GM12878 (cell line): ENCODE measurements at regions not wholly inside any gene's neighbourhood (a gene's known extent, or its start where the extent isn't known, plus 50 kb on each side); places are given as distances from the start of the nearest gene placed in this dataset.

Source experiments
- ATAC-seq: fragments of 200-7000 bp; cut with Tn5 transposase; 3 replicates; pipeline ENCODE4 v1.9.1; 2020; ENCODE audit warnings: mild to moderate bottlenecking, moderate library complexity
- BruUV-seq: library from RNA; stranded (reverse); fragments of 400-500 nt; replicated peaks from 2 replicates; lab custom pipeline; 2021; lab: Mats Ljungman, UMichigan
- CTCF ChIA-PET: fragments of 300-600 bp; sonication (Branson Sonifier 250); formaldehyde crosslinking; extraction: SDS; loops from one replicate; lab custom pipeline; 2021; ENCODE audit warnings: inconsistent platforms; lab: Yijun Ruan, JAX
- POLR2A ChIA-PET: fragments of 350-600 bp; formaldehyde crosslinking; extraction: SDS; loops from one replicate; lab custom pipeline; 2021; ENCODE audit warnings: inconsistent platforms; lab: Charles Lee
- RAD21 ChIA-PET: fragments of 300-600 bp; sonication (Branson Sonifier 250); formaldehyde crosslinking; loops from one replicate; lab custom pipeline; 2023; ENCODE audit warnings: antibody characterized with exemption; ENCODE audit not compliant: unreplicated experiment; lab: Charles Lee
- SMC1A ChIA-PET: fragments of 300-600 bp; sonication (Branson Sonifier 250); formaldehyde crosslinking; loops from one replicate; lab custom pipeline; 2023; ENCODE audit not compliant: unreplicated experiment, uncharacterized antibody; lab: Charles Lee
- DNase-seq: peaks from one replicate; pipeline ENCODE4 v3.0.0-alpha.2; 2011; ENCODE audit warnings: low read depth, low spot score
- FAIRE-seq: peaks from 3 replicates; lab custom pipeline; 2011; peaks lifted over from hg19 to GRCh38; lab: Jason Lieb, UNC
- H2AFZ ChIP-seq: 2 replicates; pipeline ENCODE4 v1.6.0; 2011; ENCODE audit warnings: low read depth, low read length, control low read depth; ENCODE audit not compliant: control insufficient read depth
- H3K27ac ChIP-seq: 2 replicates; pipeline ENCODE4 v1.5.1; 2011; ENCODE audit warnings: control low read depth; ENCODE audit not compliant: control insufficient read depth, insufficient read depth
- H3K27me3 ChIP-seq, 2 experiments: replicated peaks in 1 of 2; 2 replicates each; pipeline versions ENCODE4 v1.6.0 to v1.6.1; 2011; ENCODE audit warnings: low read length in 1 of 2; ENCODE audit not compliant: control insufficient read depth in 2 of 2, insufficient read depth in 2 of 2
- H3K36me3 ChIP-seq, 2 experiments: 2 replicates each; pipeline ENCODE4 v1.5.1; 2011; ENCODE audit warnings: low read length in 1 of 2; ENCODE audit not compliant: control insufficient read depth in 2 of 2, insufficient read depth in 2 of 2
- H3K4me1 ChIP-seq: 2 replicates; pipeline ENCODE4 v1.6.1; 2011; ENCODE audit warnings: mild to moderate bottlenecking, low read length, moderate library complexity, mixed read lengths; ENCODE audit not compliant: control insufficient read depth, insufficient read depth
- H3K4me2 ChIP-seq: 2 replicates; pipeline ENCODE4 v1.6.0; 2011; ENCODE audit warnings: control low read depth; ENCODE audit not compliant: control insufficient read depth, insufficient read depth
- H3K4me3 ChIP-seq: fragments of 200-600 bp; sonication (generic); 2 replicates; pipeline ENCODE4 v1.5.1; 2016
- H3K79me2 ChIP-seq: 2 replicates; pipeline ENCODE4 v1.6.0; 2011; ENCODE audit warnings: low read length; ENCODE audit not compliant: control insufficient read depth, insufficient read depth
- H3K9ac ChIP-seq: 2 replicates; pipeline ENCODE4 v1.8.0; 2011; ENCODE audit warnings: low read length, control low read depth, mixed read lengths; ENCODE audit not compliant: control insufficient read depth, insufficient read depth
- H3K9me3 ChIP-seq: replicated peaks from 3 replicates; pipeline ENCODE4 v1.5.1; 2011; ENCODE audit warnings: mild to moderate bottlenecking, low read length; ENCODE audit not compliant: control insufficient read depth, insufficient read depth
- H4K20me1 ChIP-seq: 2 replicates; pipeline ENCODE4 v1.6.0; 2011; ENCODE audit not compliant: control insufficient read depth, insufficient read depth
- ATF7 ChIP-seq: fragments of 450-650 bp; IDR thresholded peaks from 2 replicates; pipeline ENCODE4 v1.6.1; 2016; ENCODE audit warnings: low read depth, mild to moderate bottlenecking
- EED ChIP-seq: sonication (generic); IDR thresholded peaks from 2 replicates; pipeline ENCODE4 v1.6.1; 2016; ENCODE audit warnings: antibody characterized with exemption, low read depth
- ETV6 ChIP-seq, 2 experiments: fragments of 450-650 bp in 1 of 2; IDR thresholded peaks in 1 of 2; conservative IDR thresholded peaks in 1 of 2; 2 replicates each; pipeline ENCODE4 v1.6.1; 2014; ENCODE audit warnings: antibody characterized with exemption in 1 of 2, borderline replicate concordance in 1 of 2, low read depth in 1 of 2, mild to moderate bottlenecking in 1 of 2, moderate library complexity in 1 of 2
- NFYA ChIP-seq: IDR thresholded peaks from 2 replicates; pipeline ENCODE4 v1.6.1; 2011; ENCODE audit warnings: low read depth, mild to moderate bottlenecking, low read length, improper control_type of control experiment, borderline replicate concordance
- PAX5 ChIP-seq: IDR thresholded peaks from 2 replicates; pipeline ENCODE4 v1.6.1; 2011; ENCODE audit warnings: low read depth, low read length, borderline replicate concordance
- TBL1XR1 ChIP-seq: IDR thresholded peaks from 2 replicates; pipeline ENCODE4 v1.6.1; 2012; ENCODE audit warnings: low read depth, low read length, improper control_type of control experiment
- WGBS: methylation state at CpG from one replicate; pipeline ENCODE4 v1.1.6; 2016; ENCODE audit warnings: low lambda C conversion rate; ENCODE audit not compliant: insufficient replicate concordance, insufficient coverage; ENCODE audit errors: missing lambda C conversion rate; 5-methylcytosine and 5-hydroxymethylcytosine counted together
- in situ Hi-C: fragments of 300-500 bp; cut with MboI; formaldehyde crosslinking; loops from 9 replicates; pipeline ENCODE4 v1.14.3; 2018; ENCODE audit warnings: mixed read lengths
- intact Hi-C: fragments of 100-400 bp; cut with micrococcal nuclease; formaldehyde crosslinking; loops from one replicate; pipeline ENCODE4 v1.14.2; 2022; ENCODE audit not compliant: unreplicated experiment
- TF ChIP-seq, protein P1 (sequence below): fragments of 450-650 bp; formaldehyde crosslinking; IDR thresholded peaks from 2 replicates; pipeline ENCODE4 v1.4.0; 2020; ENCODE audit warnings: mild to moderate bottlenecking, moderate library complexity
- TF ChIP-seq, protein P2 (sequence below): IDR thresholded peaks from 2 replicates; pipeline ENCODE4 v1.6.1; 2012; ENCODE audit warnings: mild to moderate bottlenecking, low read depth, low read length
- TF ChIP-seq, protein P3 (sequence below): fragments of 450-650 bp; IDR thresholded peaks from 2 replicates; pipeline ENCODE4 v1.6.1; 2016; ENCODE audit warnings: mild to moderate bottlenecking

DNA sequence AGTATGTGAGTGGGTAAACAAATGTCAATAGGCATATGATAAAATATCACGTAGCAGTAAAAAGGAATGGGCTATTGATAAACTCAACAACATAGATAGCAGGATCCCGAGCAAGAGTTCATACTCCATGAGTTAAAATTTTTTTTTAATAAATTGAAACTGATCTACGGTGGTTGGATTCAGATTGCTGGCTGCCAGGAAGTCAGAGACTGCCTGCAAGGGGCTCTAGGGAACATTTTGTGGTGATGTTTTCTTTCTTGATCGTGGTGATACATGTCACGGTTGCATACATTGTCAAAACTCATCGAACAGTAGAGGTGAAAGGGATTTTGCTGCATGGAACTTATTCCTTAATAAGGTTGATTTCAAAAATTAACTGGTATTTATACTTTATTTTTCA, 62.6 kb upstream of the WNT7B start (continued):
- TF ChIP-seq, protein P1, sequence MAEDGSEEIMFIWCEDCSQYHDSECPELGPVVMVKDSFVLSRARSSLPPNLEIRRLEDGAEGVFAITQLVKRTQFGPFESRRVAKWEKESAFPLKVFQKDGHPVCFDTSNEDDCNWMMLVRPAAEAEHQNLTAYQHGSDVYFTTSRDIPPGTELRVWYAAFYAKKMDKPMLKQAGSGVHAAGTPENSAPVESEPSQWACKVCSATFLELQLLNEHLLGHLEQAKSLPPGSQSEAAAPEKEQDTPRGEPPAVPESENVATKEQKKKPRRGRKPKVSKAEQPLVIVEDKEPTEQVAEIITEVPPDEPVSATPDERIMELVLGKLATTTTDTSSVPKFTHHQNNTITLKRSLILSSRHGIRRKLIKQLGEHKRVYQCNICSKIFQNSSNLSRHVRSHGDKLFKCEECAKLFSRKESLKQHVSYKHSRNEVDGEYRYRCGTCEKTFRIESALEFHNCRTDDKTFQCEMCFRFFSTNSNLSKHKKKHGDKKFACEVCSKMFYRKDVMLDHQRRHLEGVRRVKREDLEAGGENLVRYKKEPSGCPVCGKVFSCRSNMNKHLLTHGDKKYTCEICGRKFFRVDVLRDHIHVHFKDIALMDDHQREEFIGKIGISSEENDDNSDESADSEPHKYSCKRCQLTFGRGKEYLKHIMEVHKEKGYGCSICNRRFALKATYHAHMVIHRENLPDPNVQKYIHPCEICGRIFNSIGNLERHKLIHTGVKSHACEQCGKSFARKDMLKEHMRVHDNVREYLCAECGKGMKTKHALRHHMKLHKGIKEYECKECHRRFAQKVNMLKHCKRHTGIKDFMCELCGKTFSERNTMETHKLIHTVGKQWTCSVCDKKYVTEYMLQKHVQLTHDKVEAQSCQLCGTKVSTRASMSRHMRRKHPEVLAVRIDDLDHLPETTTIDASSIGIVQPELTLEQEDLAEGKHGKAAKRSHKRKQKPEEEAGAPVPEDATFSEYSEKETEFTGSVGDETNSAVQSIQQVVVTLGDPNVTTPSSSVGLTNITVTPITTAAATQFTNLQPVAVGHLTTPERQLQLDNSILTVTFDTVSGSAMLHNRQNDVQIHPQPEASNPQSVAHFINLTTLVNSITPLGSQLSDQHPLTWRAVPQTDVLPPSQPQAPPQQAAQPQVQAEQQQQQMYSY (CRISPR knock-in tag), result no peak
- TF ChIP-seq ATF7 (no peak), PAX5 (no peak)

DNA sequence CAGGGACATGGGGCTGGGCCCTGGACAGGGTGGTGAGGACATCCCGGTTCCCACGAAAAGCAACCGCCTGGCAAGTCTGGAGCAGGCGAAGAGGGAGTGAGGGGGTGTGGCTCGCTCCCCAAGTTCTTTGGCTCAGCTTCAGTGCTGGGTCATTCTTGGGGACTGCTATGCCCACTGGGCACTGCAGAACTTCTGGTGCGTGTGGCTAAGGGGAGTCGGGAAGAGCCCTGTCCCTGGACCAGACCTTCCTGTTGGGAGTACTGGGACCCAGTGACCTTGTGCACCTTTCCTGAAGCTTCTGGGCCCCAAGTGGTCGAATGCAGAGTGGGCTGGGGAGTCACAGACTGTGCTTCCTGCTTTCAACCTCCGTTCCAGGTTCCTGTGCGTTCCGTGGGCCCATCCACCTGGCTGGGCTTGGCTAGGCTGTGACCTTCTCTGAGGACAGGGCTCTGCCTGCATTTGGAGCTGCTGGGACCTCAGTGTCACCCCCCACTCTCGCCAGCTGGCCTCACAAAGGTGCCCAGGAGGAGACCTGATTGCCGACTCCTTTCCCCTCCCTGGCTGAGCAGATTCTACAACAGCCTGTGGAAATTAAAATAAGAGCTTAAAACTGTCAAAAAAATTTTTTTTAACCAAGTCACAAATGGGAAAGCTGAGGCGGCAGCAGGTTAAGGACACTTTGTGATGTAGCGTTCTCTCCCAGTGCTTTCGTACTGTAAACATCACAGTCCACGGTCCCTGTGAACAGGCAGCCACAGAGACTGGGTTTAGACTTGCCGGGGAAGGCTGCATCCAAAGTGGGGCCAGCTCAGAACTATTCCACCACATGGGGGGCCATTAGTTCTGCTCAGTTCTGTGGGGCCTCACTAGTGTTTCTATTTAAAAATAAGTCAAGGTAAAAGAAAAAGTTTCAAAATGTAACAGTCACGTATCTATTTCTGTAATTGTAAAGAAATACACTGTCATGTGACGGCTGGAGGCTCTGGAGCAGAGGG, 63.8 kb upstream of the WNT7B start:
- no peak overlapping the region for H2AFZ ChIP-seq
- ATAC-seq (no peak), FAIRE-seq (no peak), DNase-seq (no peak)
- SMC1A ChIA-PET, result no interaction called here
- CTCF ChIA-PET, result interaction anchor here (0.7 kb wide), 1 partner anchor 35 kb away, joined by 3 read pairs; no protein-coding TSS in a partner anchor
- H4K20me1 ChIP-seq, result no peaks in the 10 kb centered on the region; the same call in 1 of the 2 replicates
- no peak overlapping the region for H3K4me3 ChIP-seq
- H3K4me2 ChIP-seq, result no peak overlapping the region
- peaks cover 0 to 5% of the 10 kb centered on the region in 2 experiments; a peak in 3 of 4 replicates for H3K27me3 ChIP-seq
- RAD21 ChIA-PET, result no interaction called here
- peaks cover 9% of the 10 kb centered on the region for H3K4me1 ChIP-seq
- intact Hi-C loops, result no loop called here
- WGBS, result 61% methylated on average over 20 of the region's 20 CpGs
- H3K36me3 ChIP-seq, result no peaks in the 10 kb centered on the region
- no peak overlapping the region for H3K27ac ChIP-seq
- H3K9ac ChIP-seq, result no peak overlapping the region
- BruUV-seq, result no TSS peak
- POLR2A ChIA-PET, result no interaction called here
- in situ Hi-C loops, result no loop called here
- H3K9me3 ChIP-seq, result no peaks in the 10 kb centered on the region
- no peaks in the 10 kb centered on the region; the same call in 1 of the 2 replicates for H3K79me2 ChIP-seq
- TF ChIP-seq NFYA, result no peak
- TF ChIP-seq, protein P2, sequence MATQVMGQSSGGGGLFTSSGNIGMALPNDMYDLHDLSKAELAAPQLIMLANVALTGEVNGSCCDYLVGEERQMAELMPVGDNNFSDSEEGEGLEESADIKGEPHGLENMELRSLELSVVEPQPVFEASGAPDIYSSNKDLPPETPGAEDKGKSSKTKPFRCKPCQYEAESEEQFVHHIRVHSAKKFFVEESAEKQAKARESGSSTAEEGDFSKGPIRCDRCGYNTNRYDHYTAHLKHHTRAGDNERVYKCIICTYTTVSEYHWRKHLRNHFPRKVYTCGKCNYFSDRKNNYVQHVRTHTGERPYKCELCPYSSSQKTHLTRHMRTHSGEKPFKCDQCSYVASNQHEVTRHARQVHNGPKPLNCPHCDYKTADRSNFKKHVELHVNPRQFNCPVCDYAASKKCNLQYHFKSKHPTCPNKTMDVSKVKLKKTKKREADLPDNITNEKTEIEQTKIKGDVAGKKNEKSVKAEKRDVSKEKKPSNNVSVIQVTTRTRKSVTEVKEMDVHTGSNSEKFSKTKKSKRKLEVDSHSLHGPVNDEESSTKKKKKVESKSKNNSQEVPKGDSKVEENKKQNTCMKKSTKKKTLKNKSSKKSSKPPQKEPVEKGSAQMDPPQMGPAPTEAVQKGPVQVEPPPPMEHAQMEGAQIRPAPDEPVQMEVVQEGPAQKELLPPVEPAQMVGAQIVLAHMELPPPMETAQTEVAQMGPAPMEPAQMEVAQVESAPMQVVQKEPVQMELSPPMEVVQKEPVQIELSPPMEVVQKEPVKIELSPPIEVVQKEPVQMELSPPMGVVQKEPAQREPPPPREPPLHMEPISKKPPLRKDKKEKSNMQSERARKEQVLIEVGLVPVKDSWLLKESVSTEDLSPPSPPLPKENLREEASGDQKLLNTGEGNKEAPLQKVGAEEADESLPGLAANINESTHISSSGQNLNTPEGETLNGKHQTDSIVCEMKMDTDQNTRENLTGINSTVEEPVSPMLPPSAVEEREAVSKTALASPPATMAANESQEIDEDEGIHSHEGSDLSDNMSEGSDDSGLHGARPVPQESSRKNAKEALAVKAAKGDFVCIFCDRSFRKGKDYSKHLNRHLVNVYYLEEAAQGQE, result no peak
- TF ChIP-seq, protein P3, sequence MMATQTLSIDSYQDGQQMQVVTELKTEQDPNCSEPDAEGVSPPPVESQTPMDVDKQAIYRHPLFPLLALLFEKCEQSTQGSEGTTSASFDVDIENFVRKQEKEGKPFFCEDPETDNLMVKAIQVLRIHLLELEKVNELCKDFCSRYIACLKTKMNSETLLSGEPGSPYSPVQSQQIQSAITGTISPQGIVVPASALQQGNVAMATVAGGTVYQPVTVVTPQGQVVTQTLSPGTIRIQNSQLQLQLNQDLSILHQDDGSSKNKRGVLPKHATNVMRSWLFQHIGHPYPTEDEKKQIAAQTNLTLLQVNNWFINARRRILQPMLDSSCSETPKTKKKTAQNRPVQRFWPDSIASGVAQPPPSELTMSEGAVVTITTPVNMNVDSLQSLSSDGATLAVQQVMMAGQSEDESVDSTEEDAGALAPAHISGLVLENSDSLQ, result no peak
- no peak for TF ChIP-seq ETV6 (conservative IDR thresholded peaks at IDR 0.05 in 1 of 2, IDR thresholded peaks at IDR 0.05 in 1 of 2; ENCODE audit: borderline replicate concordance in 1 of 2, low read depth in 1 of 2)
- TF ChIP-seq EED, result no peak
- no peak for TF ChIP-seq TBL1XR1
